DOHH2 (cell line): ENCODE measurements at regions not wholly inside any gene's neighbourhood (a gene's known extent, or its start where the extent isn't known, plus 50 kb on each side); places are given as distances from the start of the nearest gene placed in this dataset.

Experiments
- CTCF ChIP-seq: fragments of 200-600 bp; sonication (generic); IDR thresholded peaks from one replicate; pipeline ENCODE4 v1.5.1; 2014; ENCODE audit warnings: antibody characterized with exemption, mild to moderate bottlenecking, low read depth, low read length; ENCODE audit not compliant: poor library complexity, severe bottlenecking
- EZH2phosphoT487 ChIP-seq: fragments of 200-600 bp; sonication (generic); IDR thresholded peaks from 2 replicates; pipeline ENCODE4 v1.6.1; 2017; ENCODE audit warnings: borderline replicate concordance, mild to moderate bottlenecking, antibody characterized with exemption, low read length, moderate library complexity, mixed read lengths

DNA sequence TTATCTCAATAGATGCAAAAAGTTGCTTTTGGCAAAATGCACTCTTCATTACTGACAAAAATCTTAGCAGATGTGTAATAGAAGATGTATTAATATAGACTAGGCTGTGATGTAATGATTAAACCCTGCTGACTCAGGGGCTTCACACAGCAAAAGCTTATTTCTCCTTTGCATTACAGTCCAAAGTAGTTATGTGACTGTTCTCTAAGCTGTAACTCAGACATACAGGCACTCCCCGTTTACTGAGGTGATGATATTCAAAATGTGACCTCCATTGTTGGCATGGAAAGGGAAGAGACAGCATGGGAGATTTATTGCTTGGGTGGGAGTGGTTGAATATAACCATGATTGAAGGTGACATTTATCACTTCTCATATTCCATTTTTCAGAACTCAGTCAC is 331.5 kb downstream of the SNAPC1 start:
- TF ChIP-seq CTCF (no peak), EZH2phosphoT487 (no peak)
